ENCODE measurements at regions not wholly inside any gene's neighbourhood (a gene's known extent, or its start where the extent isn't known, plus 50 kb on each side); places are given as distances from the start of the nearest gene placed in this dataset.

DNA sequence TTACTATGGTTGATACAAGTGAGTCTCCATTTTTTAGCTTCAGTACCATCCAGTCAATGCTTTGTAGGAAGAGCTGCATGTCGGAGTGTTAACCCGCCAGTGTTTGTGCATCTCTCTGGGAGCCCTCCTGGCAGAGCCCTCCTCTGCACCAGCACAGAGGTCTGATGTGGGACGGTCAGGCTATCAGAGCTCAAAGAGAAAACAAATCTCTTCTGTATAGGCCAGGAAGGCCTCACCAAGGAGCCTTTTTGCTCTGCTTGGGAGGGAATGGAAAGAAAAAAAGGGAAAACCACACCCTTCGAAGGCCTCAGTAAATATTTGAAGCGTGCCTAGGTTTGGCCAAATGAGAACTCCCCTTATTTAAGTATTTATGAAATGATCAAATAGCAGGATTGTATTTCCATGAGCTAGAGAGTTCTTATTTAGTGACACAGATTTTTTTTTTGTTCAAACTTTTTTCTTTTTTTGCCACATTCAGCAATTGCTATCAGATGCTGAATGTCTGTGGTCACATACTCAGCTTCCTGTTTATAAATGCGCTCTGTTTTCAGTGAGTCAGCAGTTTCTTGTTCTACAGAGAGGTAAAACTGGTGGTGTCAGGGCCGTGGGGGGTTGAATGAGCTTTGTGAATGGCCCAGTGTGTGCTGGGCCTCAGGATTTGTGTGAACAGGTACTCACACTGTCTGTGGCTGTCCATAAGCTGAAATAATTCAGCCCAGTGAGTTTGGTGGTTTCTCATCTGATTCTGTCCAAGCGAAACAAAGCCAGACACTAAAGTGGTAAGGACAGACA, 226.6 kb downstream of the SNX18 start:
- TF ChIP-seq CTCF (IDR thresholded peaks at IDR 0.05; ENCODE audit: low read depth, low read length) (no peak), EZH2phosphoT487 (IDR thresholded peaks at IDR 0.05; ENCODE audit: low read depth) (no peak)

All from OCI-LY3 (cell line).